Spleen (tissue), 7 donors: ENCODE measurements at regions not wholly inside any gene's neighbourhood (a gene's known extent, or its start where the extent isn't known, plus 50 kb on each side); places are given as distances from the start of the nearest gene placed in this dataset.

Experiments used
- CTCF ChIP-seq, 11 experiments: fragments of 200-600 bp in 7 of 11; fragments of 450-650 bp in 4 of 11; sonication (generic) in 4 of 11; IDR thresholded peaks in 8 of 11; conservative IDR thresholded peaks in 3 of 11; 1 replicate in 7 of 11; 2 replicates in 4 of 11; pipeline versions ENCODE4 v1.4.0 to v1.8.0; 2016 to 2021; ENCODE audit warnings: antibody characterized with exemption in 11 of 11, inconsistent platforms in 4 of 11, mild to moderate bottlenecking in 1 of 11
- POLR2A ChIP-seq, 3 donors: fragments of 450-650 bp; IDR thresholded peaks; one replicate each; pipeline ENCODE4 v1.5.1; 2017; ENCODE audit warnings: antibody characterized with exemption in 3 of 3, mild to moderate bottlenecking in 1 of 3
- donor health status: DM: no; HTN: no; CAD: no; lungs with moderate emphysema.
- donor health status: DM: no; HTN: no; CAD: no.
- donor health status: DM: no; HTN: no; CAD: no.

- TF ChIP-seq CTCF (IDR thresholded peaks at IDR 0.05 in 8 of 11, conservative IDR thresholded peaks at IDR 0.05 in 3 of 11), result no peak
- no peak for TF ChIP-seq POLR2A (IDR thresholded peaks at IDR 0.05)
These were observed 813.5 kb downstream of the FAM181B start for GRCh38 chr11:81920205-81920604.
